Heart left ventricle (tissue), 16 donors: ENCODE measurements at regions not wholly inside any gene's neighbourhood (a gene's known extent, or its start where the extent isn't known, plus 50 kb on each side); places are given as distances from the start of the nearest gene placed in this dataset.
"Not testable (repeated sequence)": the region's sequence is repeated elsewhere in the genome, so short reads cannot be mapped to it uniquely, and the experiment has no call there.

ENCODE experiments used
- ATAC-seq, 4 donors: fragments of 200-7000 bp; cut with Tn5 transposase; one replicate each; pipeline ENCODE4 v1.9.1; 2020 to 2022; ENCODE audit warnings: moderate library complexity in 4 of 4, mild to moderate bottlenecking in 3 of 4, moderate number of reproducible peaks in 1 of 4
- DNase-seq, 5 donors: peaks; one replicate each; pipeline ENCODE4 v3.0.0-alpha.2; 2020
- H3K27ac ChIP-seq, 12 donors: fragments of 200-600 bp; sonication (generic) in 4 of 12; one replicate each; pipeline versions ENCODE4 v1.5.0 to v1.8.0; 2016 to 2022; ENCODE audit warnings: mild to moderate bottlenecking in 2 of 12
- H3K27me3 ChIP-seq, 9 donors: fragments of 200-600 bp; sonication (generic) in 2 of 9; one replicate each; pipeline versions ENCODE4 v1.5.1 to v1.8.0; 2016 to 2022; ENCODE audit warnings: mild to moderate bottlenecking in 3 of 9
- H3K36me3 ChIP-seq, 9 donors: fragments of 200-600 bp; sonication (generic) in 2 of 9; one replicate each; pipeline versions ENCODE4 v1.5.0 to v1.8.0; 2018 to 2022; ENCODE audit warnings: mild to moderate bottlenecking in 2 of 9
- H3K4me1 ChIP-seq, 12 donors: fragments of 200-600 bp; sonication (generic) in 4 of 12; one replicate each; pipeline versions ENCODE4 v1.5.0 to v1.8.0; 2016 to 2022; ENCODE audit warnings: mild to moderate bottlenecking in 3 of 12
- H3K4me3 ChIP-seq, 12 donors: fragments of 200-600 bp; sonication (generic) in 4 of 12; one replicate each; pipeline versions ENCODE4 v1.5.0 to v1.8.0; 2017 to 2022; ENCODE audit warnings: mild to moderate bottlenecking in 9 of 12, moderate library complexity in 4 of 12
- H3K9me3 ChIP-seq, 12 donors: fragments of 200-600 bp; sonication (generic) in 4 of 12; one replicate each; pipeline versions ENCODE4 v1.5.0 to v1.8.0; 2016 to 2022; ENCODE audit warnings: mild to moderate bottlenecking in 1 of 12
- CTCF ChIP-seq, 12 donors: fragments of 200-600 bp; sonication (generic) in 4 of 12; IDR thresholded peaks; one replicate each; pipeline versions ENCODE4 v1.5.0 to v1.8.0; 2018 to 2022; ENCODE audit warnings: antibody characterized with exemption in 12 of 12, mild to moderate bottlenecking in 5 of 12
- POLR2A ChIP-seq, 2 donors: fragments of 450-650 bp; IDR thresholded peaks; one replicate each; pipeline ENCODE4 v1.6.1; 2017; ENCODE audit warnings: antibody characterized with exemption in 2 of 2, mild to moderate bottlenecking in 2 of 2, moderate library complexity in 2 of 2
- WGBS, 4 donors: extraction: QIAGEN DNeasy Blood & Tissue Kit in 2 of 4; methylation state at CpG; one replicate each; pipeline versions ENCODE4 v1.1.5 to v1.1.7; 2013 to 2018; 5-methylcytosine and 5-hydroxymethylcytosine counted together
- intact Hi-C, 10 donors: fragments of 100-400 bp; cut with DNase I; formaldehyde crosslinking; loops; one replicate each; pipeline versions ENCODE4 v1.11.1 to v1.14.2; 2022
- donor health status: ischemic (EF 13 %, LVEDD 7.1; RV severe dilation, severe dysfunction).
- donor health status: healthy with polysubstance abuse.
- donor health status: DM: no; HTN: yes; CAD: no.
- donor health status: DM: no; HTN: no; CAD: no.
- donor health status: ischemic (EF 25% LVEDD 6.9; RV normal size, moderate dysfunction).
- donor health status: ischemic (EF 25% LVEDD 5.7; RV mildly dilated, moderate dysfunction).
- donor health status: healthy.
- donor health status: DM: yes; HTN: yes; CAD: no.
- donor health status: ischemic (EF 35%, LVEDD 5.7; RV mildly dilated, moderate dysfunction).
- donor health status: nonischemic (EF 11% LVEDD 7.7; RV severe dilation, severe dysfunction).
- donor health status: DM: yes; HTN: yes; CAD: no.
- donor health status: PGD.
- donor health status: ischemic (EF 29% LVEDD 5.4; RV normal size, mild dysfunction).
- donor health status: nonischemic (EF 23%, LVEDD 6.1; RV moderate dilation, normal function).

GRCh38 chr2:193088026-193088425 is 893.3 kb upstream of the TMEFF2 start:
- intact Hi-C loops: no loop called here

GRCh38 chr2:193076995-193077394 is 882.3 kb upstream of the TMEFF2 start:
- Histone ChIP-seq H3K9me3 (no peaks in the 10 kb centered on the region), H3K4me1 (no peaks in the 10 kb centered on the region), H3K36me3 (no peaks in the 10 kb centered on the region), H3K27me3 (no peaks in the 10 kb centered on the region), H3K4me3 (no peak overlapping the region), H3K27ac (no peak overlapping the region)
- intact Hi-C loops: no loop called here
- DNase-seq (no peak), ATAC-seq (no peak)
- TF ChIP-seq POLR2A (IDR thresholded peaks at IDR 0.05) (no peak), CTCF (IDR thresholded peaks at IDR 0.05) (no peak)

More at GRCh38 chr2:193088026-193088425, 893.3 kb upstream of the TMEFF2 start:
- Histone ChIP-seq H3K9me3 (no peaks in the 10 kb centered on the region), H3K36me3 (no peaks in the 10 kb centered on the region), H3K27ac (no peak overlapping the region), H3K4me3 (no peak overlapping the region), H3K4me1 (no peaks in the 10 kb centered on the region), H3K27me3 (no peaks in the 10 kb centered on the region)
- ATAC-seq: no peak
- no peak for TF ChIP-seq CTCF (IDR thresholded peaks at IDR 0.05)
- no peak for DNase-seq
- WGBS, 4 donors: 48 to 67% (median 55%) methylated on average over 1 of the region's 1 CpG

GRCh38 chr2:193074933-193075332 is 880.2 kb upstream of the TMEFF2 start:
- Histone ChIP-seq H3K27ac (no peak overlapping the region), H3K9me3 (peaks cover 0 to 6% (median 0%) of the 10 kb centered on the region in 12 donors), H3K4me3 (no peak overlapping the region), H3K36me3 (no peaks in the 10 kb centered on the region), H3K27me3 (no peaks in the 10 kb centered on the region), H3K4me1 (no peaks in the 10 kb centered on the region)
- TF ChIP-seq CTCF (IDR thresholded peaks at IDR 0.05) (no peak), POLR2A (IDR thresholded peaks at IDR 0.05) (no peak)
- intact Hi-C loops: no loop called here
- DNase-seq (no peak), ATAC-seq (no peak)
- 74 to 84% (median 78%) methylated on average over 2 of the region's 2 CpGs for WGBS, 4 donors

- DNase-seq: no peak
- intact Hi-C loops: no loop called here
- 43 to 66% (median 58%) methylated on average over 3 of the region's 3 CpGs for WGBS, 4 donors
Observed at GRCh38 chr2:193072647-193073046, 877.9 kb upstream of the TMEFF2 start.

GRCh38 chr2:193025556-193025955 is 830.8 kb upstream of the TMEFF2 start:
- H3K27ac ChIP-seq, H3K27me3 ChIP-seq, DNase-seq, ATAC-seq, H3K4me3 ChIP-seq, H3K36me3 ChIP-seq, intact Hi-C loops, H3K4me1 ChIP-seq: not testable (repeated sequence)
- 75 to 85% (median 79%) methylated on average over 3 of the region's 3 CpGs for WGBS, 4 donors
- peaks cover 0 to 27% (median 6%) of the 10 kb centered on the region in 12 donors for H3K9me3 ChIP-seq

More at GRCh38 chr2:193072647-193073046, 877.9 kb upstream of the TMEFF2 start:
- Histone ChIP-seq H3K36me3 (no peaks in the 10 kb centered on the region), H3K9me3 (peaks cover 0 to 6% (median 0%) of the 10 kb centered on the region in 12 donors), H3K27ac (no peak overlapping the region), H3K4me1 (no peaks in the 10 kb centered on the region), H3K27me3 (no peaks in the 10 kb centered on the region), H3K4me3 (no peak overlapping the region)
- no peak for TF ChIP-seq POLR2A (IDR thresholded peaks at IDR 0.05)
- TF ChIP-seq CTCF (IDR thresholded peaks at IDR 0.05): no peak
- ATAC-seq: no peak
